Activated naive CD4-positive, alpha-beta T cell treated with Interleukin-2 at 50 U/mL for 16 hours (primary cell): ENCODE measurements at regions not wholly inside any gene's neighbourhood (a gene's known extent, or its start where the extent isn't known, plus 50 kb on each side); places are given as distances from the start of the nearest gene placed in this dataset.
"Not testable (repeated sequence)": the region's sequence is repeated elsewhere in the genome, so short reads cannot be mapped to it uniquely, and the experiment has no call there.

Source experiments
- DNase-seq: peaks from one replicate; pipeline ENCODE4 v3.0.0-alpha.2; 2020

- no peak for DNase-seq
Measured at GRCh38 chr10:90293616-90294015, 564.2 kb downstream of the HTR7 start.

GRCh38 chr10:90294821-90295540 lies 562.9 kb downstream of the HTR7 start:
- not testable (repeated sequence) for DNase-seq

- DNase-seq, result not testable (repeated sequence)
Measured at GRCh38 chr10:90302031-90302430, 555.8 kb downstream of the HTR7 start.

- DNase-seq, result no peak
Measured at GRCh38 chr10:90302758-90303481, 554.9 kb downstream of the HTR7 start.

GRCh38 chr10:90304533-90304932 lies 553.3 kb downstream of the HTR7 start:
- no peak for DNase-seq

- no peak for DNase-seq
Measured at GRCh38 chr10:90306187-90306586, 551.7 kb downstream of the HTR7 start.

- no peak for DNase-seq
Measured at GRCh38 chr10:90308223-90308622, 549.6 kb downstream of the HTR7 start.

GRCh38 chr10:90313576-90314325 lies 544.1 kb downstream of the HTR7 start:
- no peak for DNase-seq

- no peak for DNase-seq
Measured at GRCh38 chr10:90314718-90315117, 543.1 kb downstream of the HTR7 start.

- no peak for DNase-seq
Measured at GRCh38 chr10:90317172-90317571, 540.7 kb downstream of the HTR7 start.

- no peak for DNase-seq
Measured at GRCh38 chr10:90318659-90319058, 539.2 kb downstream of the HTR7 start.

- DNase-seq, result no peak
Measured at GRCh38 chr10:90319188-90319914, 538.5 kb downstream of the HTR7 start.

- no peak for DNase-seq
Measured at GRCh38 chr10:90321132-90321816, 536.6 kb downstream of the HTR7 start.

GRCh38 chr10:90326498-90327267 lies 531.2 kb downstream of the HTR7 start:
- DNase-seq, result no peak

- no peak for DNase-seq
Measured at GRCh38 chr10:90327611-90328010, 530.2 kb downstream of the HTR7 start.

GRCh38 chr10:90328459-90328858 lies 529.4 kb downstream of the HTR7 start:
- no peak for DNase-seq

GRCh38 chr10:90328896-90329295 lies 528.9 kb downstream of the HTR7 start:
- no peak for DNase-seq

- DNase-seq, result no peak
Measured at GRCh38 chr10:90337316-90337715, 520.5 kb downstream of the HTR7 start.

- DNase-seq, result no peak
Measured at GRCh38 chr10:90342480-90342879, 515.4 kb downstream of the HTR7 start.

- no peak for DNase-seq
Measured at GRCh38 chr10:90344226-90344625, 513.6 kb downstream of the HTR7 start.

- no peak for DNase-seq
Measured at GRCh38 chr10:90347239-90347638, 510.6 kb downstream of the HTR7 start.

GRCh38 chr10:90350122-90350521 lies 507.7 kb downstream of the HTR7 start:
- DNase-seq, result no peak
